ENCODE measurements at regions not wholly inside any gene's neighbourhood (a gene's known extent, or its start where the extent isn't known, plus 50 kb on each side); places are given as distances from the start of the nearest gene placed in this dataset.

GRCh38 chr7:10257438-10257837, 716.2 kb upstream of the PHF14 start:
- Histone ChIP-seq H2AK9ac (replicated peaks; ENCODE audit: low read depth, low read length, poor library complexity) (no peak overlapping the region), H3K9me3 (ENCODE audit: control insufficient read depth, insufficient read depth, low read length) (peaks cover 4% of the 10 kb centered on the region), H3K18ac (ENCODE audit: low read depth, low read length) (no peak overlapping the region), H3K9me1 (ENCODE audit: insufficient read depth, low read length) (no peaks in the 10 kb centered on the region), H4K91ac (ENCODE audit: insufficient read depth, low read depth, low read length) (no peak overlapping the region), H4K20me1 (ENCODE audit: insufficient read depth, low read length) (no peaks in the 10 kb centered on the region), H3K27ac (ENCODE audit: insufficient read depth, low read length) (no peak overlapping the region), H3K4me1 (ENCODE audit: control insufficient read depth, insufficient read depth, low read length) (no peaks in the 10 kb centered on the region), H4K5ac (ENCODE audit: low read depth, low read length) (no peak overlapping the region), H3K56ac (ENCODE audit: extremely low read depth, insufficient read depth, low read length) (no peak overlapping the region), H3K14ac (replicated peaks; ENCODE audit: low read depth, low read length) (no peak overlapping the region), H3K4me2 (ENCODE audit: low read depth, low read length) (no peak overlapping the region), H2BK5ac (ENCODE audit: low read depth, low read length, poor library complexity, severe bottlenecking) (no peak overlapping the region), H2AFZ (replicated peaks; ENCODE audit: low read length, poor library complexity) (no peak overlapping the region), H3K27me3 (ENCODE audit: control insufficient read depth, insufficient read depth, low read length) (no peaks in the 10 kb centered on the region), H2AK5ac (ENCODE audit: low read depth, low read length) (no peak overlapping the region), H2BK20ac (ENCODE audit: low read depth, low read length) (no peak overlapping the region), H3K23ac (ENCODE audit: low read depth, low read length) (no peak overlapping the region), H3K79me1 (ENCODE audit: low read depth in 1 of 2, low read length in 2 of 2) (no peaks in the 10 kb centered on the region), H3K4ac (ENCODE audit: low read depth, low read length) (no peak overlapping the region), H2BK15ac (ENCODE audit: low read depth, low read length) (no peak overlapping the region), H3K4me3 (ENCODE audit: insufficient read depth, low read depth, low read length) (no peak overlapping the region), H3K36me3 (ENCODE audit: control insufficient read depth, insufficient read depth, low read length) (no peaks in the 10 kb centered on the region), H2BK120ac (ENCODE audit: low read depth, low read length) (no peak overlapping the region), H4K8ac (ENCODE audit: low read depth in 2 of 2, low read length in 2 of 2) (no peak overlapping the region), H3K9ac (ENCODE audit: low read depth, low read length) (no peak overlapping the region)
- no peak for DNase-seq
- no TSS peak for BruUV-seq (replicated peaks)
- WGBS, 2 experiments (ENCODE audit: extremely low coverage in 2 of 2, insufficient read length in 1 of 2) = no CpG with 5 or more reads among the region's 5 CpGs
- ChIA-PET CTCF (no interaction called here), POLR2A (ENCODE audit: unreplicated experiment) (no interaction called here)
- dilution Hi-C loops (cut with HindIII; ENCODE audit: low sequenced_read_pairs, unreplicated experiment) (no loop called here), intact Hi-C loops (cut with micrococcal nuclease) (no loop called here), in situ Hi-C loops (cut with MboI; ENCODE audit: low sequenced_read_pairs) (no loop called here)
- ATAC-seq (ENCODE audit: low read depth) = no peak
- TF ChIP-seq FOS (IDR thresholded peaks at IDR 0.05; ENCODE audit: low read depth, low read length) (no peak), USF2 (IDR thresholded peaks at IDR 0.05; ENCODE audit: low read depth, low read length) (no peak), CTCF (conservative IDR thresholded peaks at IDR 0.05; ENCODE audit: low read depth, low read length) (no peak), ELK1 (IDR thresholded peaks at IDR 0.05; ENCODE audit: borderline replicate concordance, low read depth, low read length) (no peak), RAD21 (IDR thresholded peaks at IDR 0.05; ENCODE audit: low read length) (no peak), RCOR1 (IDR thresholded peaks at IDR 0.05; ENCODE audit: insufficient replicate concordance, low read length) (no peak), CHD1 (IDR thresholded peaks at IDR 0.05; ENCODE audit: low read depth, low read length) (no peak)

All from IMR-90 (cell line).